ENCODE measurements at regions not wholly inside any gene's neighbourhood (a gene's known extent, or its start where the extent isn't known, plus 50 kb on each side); places are given as distances from the start of the nearest gene placed in this dataset.

GRCh38 chr13:73428706-73429105, 369.9 kb downstream of the KLF5 start:
- POLR2A ChIA-PET: no interaction called here
- CTCF ChIA-PET: no interaction called here

GRCh38 chr13:73428137-73428536, 369.3 kb downstream of the KLF5 start:
- no peaks in the 10 kb centered on the region for H3K4me1 ChIP-seq (ENCODE audit: control insufficient read depth, insufficient read depth, low read length)
- H3K9me3 ChIP-seq (ENCODE audit: control insufficient read depth, insufficient read depth, low read depth, low read length): no peaks in the 10 kb centered on the region
- TF ChIP-seq, protein P1, sequence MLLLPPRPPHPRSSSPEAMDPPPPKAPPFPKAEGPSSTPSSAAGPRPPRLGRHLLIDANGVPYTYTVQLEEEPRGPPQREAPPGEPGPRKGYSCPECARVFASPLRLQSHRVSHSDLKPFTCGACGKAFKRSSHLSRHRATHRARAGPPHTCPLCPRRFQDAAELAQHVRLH (tag by site-specific recombination; IDR thresholded peaks at IDR 0.05): no peak
- no peak for TF ChIP-seq ZNF521 (tag by site-specific recombination; IDR thresholded peaks at IDR 0.05)
- CTCF ChIA-PET: no interaction called here
- POLR2A ChIA-PET: no interaction called here
- H3K4me3 ChIP-seq (ENCODE audit: low read depth, low read length): no peak overlapping the region
- H3K27ac ChIP-seq (ENCODE audit: extremely low read depth, low read depth, low read length): no peak overlapping the region
- H3K36me3 ChIP-seq (ENCODE audit: control insufficient read depth in 2 of 2, insufficient read depth in 1 of 2, low read length in 2 of 2): no peaks in the 10 kb centered on the region

More at GRCh38 chr13:73428706-73429105, 369.9 kb downstream of the KLF5 start:
- no peaks in the 10 kb centered on the region for H3K36me3 ChIP-seq (ENCODE audit: control insufficient read depth in 2 of 2, insufficient read depth in 1 of 2, low read length in 2 of 2)
- TF ChIP-seq WT1 (tag by site-specific recombination; IDR thresholded peaks at IDR 0.05) (no peak), ZNF488 (tag by site-specific recombination; IDR thresholded peaks at IDR 0.05) (no peak), ZNF114 (tag by site-specific recombination; IDR thresholded peaks at IDR 0.05) (no peak), ZEB2 (tag by site-specific recombination; IDR thresholded peaks at IDR 0.05) (no peak), CTCF (tag by site-specific recombination; IDR thresholded peaks at IDR 0.05) (no peak), SALL2 (tag by site-specific recombination; IDR thresholded peaks at IDR 0.05; ENCODE audit: borderline replicate concordance) (no peak), KLF8 (tag by site-specific recombination; IDR thresholded peaks at IDR 0.05) (no peak), MEIS1 (CRISPR knock-in tag; IDR thresholded peaks at IDR 0.05; ENCODE audit: borderline replicate concordance) (no peak), HIC1 (tag by site-specific recombination; IDR thresholded peaks at IDR 0.05) (no peak), ZNF555 (tag by site-specific recombination; conservative IDR thresholded peaks at IDR 0.05) (no peak), ZFP69B (tag by site-specific recombination; IDR thresholded peaks at IDR 0.05) (no peak)
- TF ChIP-seq, protein P2, sequence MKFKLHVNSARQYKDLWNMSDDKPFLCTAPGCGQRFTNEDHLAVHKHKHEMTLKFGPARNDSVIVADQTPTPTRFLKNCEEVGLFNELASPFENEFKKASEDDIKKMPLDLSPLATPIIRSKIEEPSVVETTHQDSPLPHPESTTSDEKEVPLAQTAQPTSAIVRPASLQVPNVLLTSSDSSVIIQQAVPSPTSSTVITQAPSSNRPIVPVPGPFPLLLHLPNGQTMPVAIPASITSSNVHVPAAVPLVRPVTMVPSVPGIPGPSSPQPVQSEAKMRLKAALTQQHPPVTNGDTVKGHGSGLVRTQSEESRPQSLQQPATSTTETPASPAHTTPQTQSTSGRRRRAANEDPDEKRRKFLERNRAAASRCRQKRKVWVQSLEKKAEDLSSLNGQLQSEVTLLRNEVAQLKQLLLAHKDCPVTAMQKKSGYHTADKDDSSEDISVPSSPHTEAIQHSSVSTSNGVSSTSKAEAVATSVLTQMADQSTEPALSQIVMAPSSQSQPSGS (tag by site-specific recombination; IDR thresholded peaks at IDR 0.05; ENCODE audit: low read depth): no peak
- TF ChIP-seq, protein P3, sequence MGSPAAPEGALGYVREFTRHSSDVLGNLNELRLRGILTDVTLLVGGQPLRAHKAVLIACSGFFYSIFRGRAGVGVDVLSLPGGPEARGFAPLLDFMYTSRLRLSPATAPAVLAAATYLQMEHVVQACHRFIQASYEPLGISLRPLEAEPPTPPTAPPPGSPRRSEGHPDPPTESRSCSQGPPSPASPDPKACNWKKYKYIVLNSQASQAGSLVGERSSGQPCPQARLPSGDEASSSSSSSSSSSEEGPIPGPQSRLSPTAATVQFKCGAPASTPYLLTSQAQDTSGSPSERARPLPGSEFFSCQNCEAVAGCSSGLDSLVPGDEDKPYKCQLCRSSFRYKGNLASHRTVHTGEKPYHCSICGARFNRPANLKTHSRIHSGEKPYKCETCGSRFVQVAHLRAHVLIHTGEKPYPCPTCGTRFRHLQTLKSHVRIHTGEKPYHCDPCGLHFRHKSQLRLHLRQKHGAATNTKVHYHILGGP (tag by site-specific recombination; IDR thresholded peaks at IDR 0.05): no peak
- H3K4me3 ChIP-seq (ENCODE audit: low read depth, low read length): no peak overlapping the region
- no peaks in the 10 kb centered on the region for H3K9me3 ChIP-seq (ENCODE audit: control insufficient read depth, insufficient read depth, low read depth, low read length)
- H3K27ac ChIP-seq (ENCODE audit: extremely low read depth, low read depth, low read length): no peak overlapping the region
- H3K4me1 ChIP-seq (ENCODE audit: control insufficient read depth, insufficient read depth, low read length): no peaks in the 10 kb centered on the region

All from HEK293 (cell line).